NOMO-1 treated with dmso at 0.1 percent for 144 hours (cell line): ENCODE measurements at regions not wholly inside any gene's neighbourhood (a gene's known extent, or its start where the extent isn't known, plus 50 kb on each side); places are given as distances from the start of the nearest gene placed in this dataset.

Experiments used
- DNase-seq: peaks from one replicate; lab custom pipeline; 2025; ENCODE audit not compliant: unreplicated experiment; lab: John Stamatoyannopoulos, UW

DNA sequence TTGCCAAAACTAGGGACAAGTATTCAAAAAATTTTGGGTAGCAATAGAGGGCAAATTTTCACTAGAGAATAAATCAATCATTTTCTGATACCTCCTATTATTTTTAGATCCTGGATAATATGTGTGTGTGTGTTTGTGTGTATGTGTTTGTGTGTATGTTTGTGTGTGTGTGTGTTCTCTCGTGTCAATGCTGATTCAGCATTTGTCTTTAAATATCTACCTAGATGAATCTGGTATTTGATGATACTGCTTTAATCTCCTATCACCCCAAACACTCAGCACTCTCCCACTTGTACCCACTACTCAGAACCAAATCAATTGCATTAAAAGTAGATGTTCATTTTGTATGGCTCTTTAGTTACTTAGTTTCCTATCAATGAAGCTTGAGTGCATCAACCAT, 101.3 kb upstream of the NPFFR2 start:
- no peak for DNase-seq

DNA sequence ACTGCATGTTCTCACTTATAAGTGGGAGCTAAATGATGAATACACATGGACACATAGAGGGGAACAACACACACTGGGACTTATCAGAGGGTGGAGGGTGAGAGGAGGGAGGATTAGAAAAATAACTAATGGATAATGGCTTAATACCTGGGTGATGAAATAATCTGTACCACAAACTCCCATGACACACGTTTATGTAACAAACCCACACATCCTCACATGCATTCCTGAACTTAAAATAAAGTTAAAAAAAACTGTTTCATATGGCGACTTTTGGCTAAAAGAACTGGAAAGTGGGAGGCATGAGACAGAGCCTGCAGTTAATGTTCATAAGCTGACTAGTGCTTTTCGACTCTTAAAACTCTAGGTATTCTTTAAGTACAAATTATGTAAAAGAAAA, 98.9 kb upstream of the NPFFR2 start:
- no peak for DNase-seq

DNA sequence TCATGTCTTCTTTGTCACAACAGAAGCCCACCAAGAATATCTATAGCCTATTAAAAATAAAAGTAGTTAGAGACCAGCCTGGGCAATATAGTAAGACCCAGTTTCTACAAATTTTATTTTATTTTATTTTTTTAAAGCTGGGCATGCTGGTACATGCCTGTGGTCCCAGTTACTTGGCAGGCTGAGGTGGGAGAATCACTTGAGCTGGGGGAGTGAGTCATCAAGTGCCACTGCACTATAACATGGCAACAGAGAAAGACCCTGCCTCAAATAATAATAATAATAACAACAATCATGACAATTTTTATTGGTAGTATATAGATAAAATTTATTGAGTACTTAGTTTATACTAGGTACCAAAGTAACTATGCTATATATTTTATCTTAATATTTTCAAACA, 93.0 kb upstream of the NPFFR2 start:
- DNase-seq = no peak

- no peak for DNase-seq
These were observed 90.8 kb upstream of the NPFFR2 start for GRCh38 chr4:71941001-71941400.

- DNase-seq = no peak
These were observed 86.8 kb upstream of the NPFFR2 start for GRCh38 chr4:71944956-71945355.

DNA sequence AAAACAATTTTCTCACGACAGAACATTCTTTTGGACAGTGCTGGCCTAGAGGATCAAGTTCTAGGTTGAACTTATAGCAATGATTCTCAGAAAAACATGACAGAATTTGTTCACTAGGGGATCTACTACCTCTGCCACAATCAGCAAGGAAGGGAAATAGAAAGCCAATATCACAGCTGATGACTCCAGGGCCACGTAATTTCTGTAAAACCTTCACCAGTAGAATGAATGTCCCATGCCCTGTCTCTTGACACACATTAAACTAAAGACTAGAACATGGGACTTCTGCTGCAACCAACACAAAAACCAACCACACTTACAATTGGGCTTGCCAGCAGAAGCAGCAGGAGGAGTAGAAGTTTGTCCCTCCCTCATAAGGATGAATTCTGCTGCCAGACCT, 86.0 kb upstream of the NPFFR2 start:
- DNase-seq = no peak

- no peak for DNase-seq
These were observed 72.8 kb upstream of the NPFFR2 start for GRCh38 chr4:71958978-71959377.

- DNase-seq = no peak
These were observed 69.1 kb upstream of the NPFFR2 start for GRCh38 chr4:71962622-71963264.

- DNase-seq = no peak
These were observed 57.1 kb upstream of the NPFFR2 start for GRCh38 chr4:71974681-71975080.

- DNase-seq = no peak
These were observed 55.3 kb upstream of the NPFFR2 start for GRCh38 chr4:71976523-71976922.

- DNase-seq = peak; percentile 64
These were observed 53.5 kb upstream of the NPFFR2 start for GRCh38 chr4:71978210-71978835.

DNA sequence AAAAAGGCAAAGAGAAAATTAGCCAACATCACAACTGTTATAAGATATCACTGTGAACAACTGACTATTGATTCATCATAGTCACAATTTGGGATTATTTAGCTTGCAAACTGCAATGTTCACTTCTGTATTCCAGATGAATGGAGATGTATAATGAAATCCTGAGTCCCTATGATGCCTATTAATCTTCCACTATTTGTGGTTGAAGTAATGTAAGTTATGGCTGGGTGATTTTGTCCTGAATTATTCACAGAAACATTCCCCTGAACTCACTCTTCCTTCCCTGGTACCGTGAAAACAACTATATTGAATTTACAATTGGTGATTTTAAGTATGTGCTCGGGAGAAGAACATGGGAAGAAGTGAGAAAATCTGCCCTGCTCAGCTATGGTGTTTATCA, 50.8 kb upstream of the NPFFR2 start:
- no peak for DNase-seq
